ENCODE measurements at regions not wholly inside any gene's neighbourhood (a gene's known extent, or its start where the extent isn't known, plus 50 kb on each side); places are given as distances from the start of the nearest gene placed in this dataset.

DNA sequence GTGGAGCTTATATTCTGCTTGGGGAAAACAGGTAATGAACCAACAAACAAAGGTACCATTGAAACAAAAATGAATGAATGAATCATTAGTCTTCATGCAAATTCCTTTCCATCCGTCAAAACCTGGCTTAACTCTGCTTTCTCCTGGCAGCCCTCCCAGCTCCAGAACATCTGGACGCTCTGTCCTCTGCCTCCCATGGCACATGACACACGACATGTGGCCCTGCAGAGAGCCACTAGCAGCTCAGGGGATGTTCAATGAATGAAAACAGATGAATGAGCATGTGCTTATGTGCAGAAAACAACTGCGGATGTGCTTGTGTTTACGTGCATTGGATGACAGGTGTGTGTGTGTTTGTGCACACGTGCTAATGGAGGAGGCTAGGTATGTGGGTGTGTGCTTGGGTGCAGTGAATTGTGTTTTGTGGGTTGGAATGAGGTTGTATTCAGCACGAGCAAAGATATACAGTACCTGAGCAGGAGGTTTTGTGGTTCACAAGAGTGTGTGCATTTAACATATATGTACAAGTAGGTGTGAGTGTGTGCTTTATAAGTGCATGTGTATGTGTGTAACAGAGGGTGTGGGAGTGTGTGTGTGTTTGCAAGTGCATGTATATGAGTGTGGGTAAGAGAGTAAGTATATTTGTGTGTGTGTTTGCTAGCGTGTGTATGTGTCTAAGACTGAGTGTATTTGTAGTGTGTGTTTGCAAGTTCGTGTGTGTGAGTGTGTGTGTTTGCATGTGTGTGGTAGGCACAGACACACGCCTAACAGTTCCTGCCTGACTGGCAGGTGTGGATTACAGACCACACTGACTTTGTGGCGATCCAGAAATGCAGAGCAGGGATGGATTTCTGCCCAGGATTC lies 374.1 kb upstream of the SULF2 start:
- TF ChIP-seq PATZ1 (CRISPR knock-in tag; IDR thresholded peaks at IDR 0.05; ENCODE audit: borderline replicate concordance) (no peak), ZFP30 (CRISPR knock-in tag; IDR thresholded peaks at IDR 0.05) (no peak)

All from SK-N-SH treated with all-trans-retinoic acid at 6 μM for 48 hours (cell line).